Bronchial epithelial cell (primary cell): ENCODE measurements at regions not wholly inside any gene's neighbourhood (a gene's known extent, or its start where the extent isn't known, plus 50 kb on each side); places are given as distances from the start of the nearest gene placed in this dataset.

Source experiments
- DNase-seq: peaks from one replicate; pipeline ENCODE4 v3.0.0-alpha.2; 2010; ENCODE audit warnings: low read depth
- FAIRE-seq: peaks from 2 replicates; lab custom pipeline; 2011; peaks lifted over from hg19 to GRCh38; lab: Jason Lieb, UNC
- H3K27me3 ChIP-seq: 2 replicates; pipeline ENCODE4 v1.5.1; 2011; ENCODE audit warnings: low read length; ENCODE audit not compliant: control insufficient read depth, insufficient read depth
- H3K36me3 ChIP-seq: 2 replicates; pipeline ENCODE4 v1.5.1; 2011; ENCODE audit warnings: low read length; ENCODE audit not compliant: control insufficient read depth, insufficient read depth
- H3K4me3 ChIP-seq: 2 replicates; pipeline ENCODE4 v1.5.1; 2011; ENCODE audit warnings: mild to moderate bottlenecking, low read depth, low read length, control low read depth
- TF ChIP-seq, protein P1 (sequence below): IDR thresholded peaks from 2 replicates; pipeline ENCODE4 v1.5.1; 2011; ENCODE audit warnings: mild to moderate bottlenecking, moderate library complexity, low read length, control low read depth, inconsistent platforms; ENCODE audit not compliant: insufficient read depth, severe bottlenecking

DNA sequence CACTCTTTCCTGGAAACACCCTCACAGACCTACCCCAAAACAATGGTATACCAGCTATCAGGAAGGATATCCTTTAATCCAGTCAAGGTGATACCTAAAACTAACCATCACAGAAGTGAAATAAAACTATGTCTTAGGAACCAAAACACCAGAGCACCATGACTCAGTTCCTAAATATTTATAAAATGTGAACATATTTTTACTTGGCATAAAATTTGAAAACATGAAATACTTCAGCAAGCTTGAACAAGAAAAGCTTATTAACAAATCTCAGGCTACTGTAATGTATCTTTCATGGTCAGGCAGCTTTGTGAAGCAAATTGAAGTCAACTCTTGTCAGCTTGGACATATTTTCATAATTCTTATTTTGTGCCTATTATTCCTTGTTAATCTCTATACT, 440.8 kb upstream of the CDH20 start:
- no peak overlapping the region for H3K4me3 ChIP-seq
- FAIRE-seq, result no peak
- DNase-seq, result peak; percentile 79

DNA sequence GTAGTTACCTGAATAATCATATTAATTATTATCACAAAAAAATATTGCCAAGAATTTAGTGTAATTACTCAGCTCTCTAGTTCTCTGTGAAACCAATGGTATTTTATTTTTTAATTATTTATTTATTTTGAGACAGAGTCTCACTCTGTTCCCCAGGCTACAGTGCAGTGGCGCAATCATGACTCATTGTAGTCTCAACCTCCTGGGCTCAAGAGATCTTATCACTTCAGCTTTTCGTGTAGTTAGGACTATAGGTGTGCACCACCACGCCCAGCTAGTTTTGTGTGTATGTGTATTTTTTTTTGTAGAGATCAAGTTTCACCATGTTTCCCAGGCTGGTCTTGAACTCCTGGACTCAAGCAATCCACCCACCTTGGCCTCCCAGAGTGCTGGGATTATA, 440.4 kb upstream of the CDH20 start:
- FAIRE-seq, result no peak
- H3K27me3 ChIP-seq, result no peaks in the 10 kb centered on the region

More for the DNA sequence above, 440.8 kb upstream of the CDH20 start:
- Histone ChIP-seq H3K27me3 (no peaks in the 10 kb centered on the region), H3K36me3 (no peaks in the 10 kb centered on the region)
- TF ChIP-seq, protein P1, sequence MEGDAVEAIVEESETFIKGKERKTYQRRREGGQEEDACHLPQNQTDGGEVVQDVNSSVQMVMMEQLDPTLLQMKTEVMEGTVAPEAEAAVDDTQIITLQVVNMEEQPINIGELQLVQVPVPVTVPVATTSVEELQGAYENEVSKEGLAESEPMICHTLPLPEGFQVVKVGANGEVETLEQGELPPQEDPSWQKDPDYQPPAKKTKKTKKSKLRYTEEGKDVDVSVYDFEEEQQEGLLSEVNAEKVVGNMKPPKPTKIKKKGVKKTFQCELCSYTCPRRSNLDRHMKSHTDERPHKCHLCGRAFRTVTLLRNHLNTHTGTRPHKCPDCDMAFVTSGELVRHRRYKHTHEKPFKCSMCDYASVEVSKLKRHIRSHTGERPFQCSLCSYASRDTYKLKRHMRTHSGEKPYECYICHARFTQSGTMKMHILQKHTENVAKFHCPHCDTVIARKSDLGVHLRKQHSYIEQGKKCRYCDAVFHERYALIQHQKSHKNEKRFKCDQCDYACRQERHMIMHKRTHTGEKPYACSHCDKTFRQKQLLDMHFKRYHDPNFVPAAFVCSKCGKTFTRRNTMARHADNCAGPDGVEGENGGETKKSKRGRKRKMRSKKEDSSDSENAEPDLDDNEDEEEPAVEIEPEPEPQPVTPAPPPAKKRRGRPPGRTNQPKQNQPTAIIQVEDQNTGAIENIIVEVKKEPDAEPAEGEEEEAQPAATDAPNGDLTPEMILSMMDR, result no peak

DNA sequence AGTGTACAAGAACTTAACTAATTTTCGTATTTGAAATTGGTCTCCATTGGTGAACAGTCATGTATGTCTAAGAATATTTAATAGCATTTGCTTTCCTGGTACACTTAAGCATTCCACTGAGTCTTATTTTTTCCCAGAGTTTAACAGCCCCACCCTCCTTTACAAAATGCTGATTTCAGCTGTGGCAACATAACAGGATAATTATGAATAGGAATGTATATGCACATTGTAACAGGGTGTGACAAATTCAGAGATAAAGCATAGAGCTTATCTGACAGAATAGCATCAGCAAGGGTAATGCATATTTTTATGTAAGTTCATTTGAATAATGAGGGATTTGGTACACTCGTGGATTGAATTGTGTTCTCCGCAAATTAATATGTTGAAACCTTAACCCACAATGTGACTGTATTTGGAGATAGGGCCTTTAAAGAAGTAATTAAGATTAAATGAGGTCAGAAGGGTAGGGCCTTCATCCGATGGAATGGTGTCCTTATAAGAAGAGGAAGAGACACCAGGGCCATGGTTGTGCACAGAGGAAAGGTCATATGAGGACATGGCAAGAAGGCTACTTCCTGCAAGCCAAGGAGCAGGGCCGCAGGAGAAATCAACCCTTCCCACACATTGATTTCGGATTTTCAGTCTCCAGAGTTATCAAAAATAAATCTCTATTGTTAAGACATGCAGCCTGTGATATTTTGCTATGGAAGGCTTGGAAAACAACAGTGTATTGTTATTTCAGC, 439.7 kb upstream of the CDH20 start:
- Histone ChIP-seq H3K4me3 (no peak overlapping the region), H3K36me3 (no peaks in the 10 kb centered on the region), H3K27me3 (no peaks in the 10 kb centered on the region)
- TF ChIP-seq, protein P1, result no peak
- peak; percentile 37 for DNase-seq
- no peak for FAIRE-seq

More for the DNA sequence above, 440.4 kb upstream of the CDH20 start:
- Histone ChIP-seq H3K36me3 (no peaks in the 10 kb centered on the region), H3K4me3 (no peak overlapping the region)
- TF ChIP-seq, protein P1, result no peak
- DNase-seq, result peak; percentile 94

GRCh38 chr18:60894254-60894945, 438.8 kb upstream of the CDH20 start:
- FAIRE-seq, result no peak
- no peaks in the 10 kb centered on the region for H3K27me3 ChIP-seq
- DNase-seq, result peak; percentile 96
- TF ChIP-seq, protein P1, result no peak
- no peaks in the 10 kb centered on the region for H3K36me3 ChIP-seq
- no peak overlapping the region for H3K4me3 ChIP-seq

DNA sequence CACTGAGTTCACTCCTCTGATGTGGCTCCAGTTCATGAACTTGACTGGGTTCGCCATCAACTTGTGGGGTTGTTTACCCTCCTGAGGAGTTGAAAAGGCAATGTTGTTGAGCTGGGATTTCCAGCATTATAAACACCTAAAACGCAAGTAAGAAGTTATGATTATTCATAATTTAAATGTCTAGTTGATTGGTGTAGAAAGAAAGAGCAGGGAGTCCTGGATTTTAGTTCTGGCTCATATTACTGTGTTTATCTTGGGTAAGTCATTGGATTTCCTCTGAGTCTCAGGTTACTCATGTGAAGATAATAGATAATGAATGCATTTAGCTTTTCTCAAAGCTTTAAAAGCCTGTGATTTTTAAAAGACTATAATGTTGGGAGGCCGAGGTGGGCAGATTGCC, 438.0 kb upstream of the CDH20 start:
- Histone ChIP-seq H3K4me3 (no peak overlapping the region), H3K27me3 (no peaks in the 10 kb centered on the region), H3K36me3 (no peaks in the 10 kb centered on the region)
- TF ChIP-seq, protein P1, result no peak
- FAIRE-seq, result no peak
- peak; percentile 74 for DNase-seq
